ENCODE measurements at regions not wholly inside any gene's neighbourhood (a gene's known extent, or its start where the extent isn't known, plus 50 kb on each side); places are given as distances from the start of the nearest gene placed in this dataset.
A peak's percentile ranks its signal among the peaks of the same experiment; 100 is the strongest.

GRCh38 chr6:134520181-134521115 lies 202.5 kb upstream of the SGK1 start:
- DNase-seq: peak; percentile 28

- peak; percentile 44 for DNase-seq
Measured at GRCh38 chr6:134519465-134519864, 201.6 kb upstream of the SGK1 start.

- DNase-seq: no peak
Measured at GRCh38 chr6:134517868-134518267, 200.0 kb upstream of the SGK1 start.

- DNase-seq: peak; percentile 78
Measured at GRCh38 chr6:134517145-134517658, 199.3 kb upstream of the SGK1 start.

- DNase-seq: no peak
Measured at GRCh38 chr6:134516582-134516981, 198.7 kb upstream of the SGK1 start.

DNA sequence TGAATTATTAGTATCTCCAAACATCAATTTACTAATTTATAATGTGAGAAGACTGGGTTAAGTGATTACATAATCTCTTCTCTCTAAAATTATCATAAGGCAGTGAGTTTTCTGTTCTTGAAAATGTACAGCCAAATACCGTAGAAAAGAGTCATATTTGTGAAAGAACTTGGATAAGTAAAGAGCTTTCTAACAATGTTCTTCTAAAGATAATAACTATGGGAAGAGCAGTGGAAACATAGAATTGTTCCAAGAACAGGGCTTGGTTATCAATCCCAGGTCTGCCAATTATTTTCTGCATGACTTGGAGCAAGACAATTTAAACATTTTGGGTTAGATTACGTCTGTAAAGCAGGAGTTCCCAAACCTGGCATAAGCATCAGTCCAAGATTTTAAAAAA lies 198.1 kb upstream of the SGK1 start:
- no peak for DNase-seq

GRCh38 chr6:134512981-134513391 lies 195.1 kb upstream of the SGK1 start:
- DNase-seq: peak; percentile 19

- no peak for DNase-seq
Measured at GRCh38 chr6:134511984-134512683, 194.2 kb upstream of the SGK1 start.

- no peak for DNase-seq
Measured at GRCh38 chr6:134510920-134511319, 193.0 kb upstream of the SGK1 start.

GRCh38 chr6:134510142-134510541 lies 192.2 kb upstream of the SGK1 start:
- no peak for DNase-seq

GRCh38 chr6:134508862-134509498 lies 191.1 kb upstream of the SGK1 start:
- no peak for DNase-seq

GRCh38 chr6:134506162-134506561 lies 188.2 kb upstream of the SGK1 start:
- DNase-seq: no peak

DNA sequence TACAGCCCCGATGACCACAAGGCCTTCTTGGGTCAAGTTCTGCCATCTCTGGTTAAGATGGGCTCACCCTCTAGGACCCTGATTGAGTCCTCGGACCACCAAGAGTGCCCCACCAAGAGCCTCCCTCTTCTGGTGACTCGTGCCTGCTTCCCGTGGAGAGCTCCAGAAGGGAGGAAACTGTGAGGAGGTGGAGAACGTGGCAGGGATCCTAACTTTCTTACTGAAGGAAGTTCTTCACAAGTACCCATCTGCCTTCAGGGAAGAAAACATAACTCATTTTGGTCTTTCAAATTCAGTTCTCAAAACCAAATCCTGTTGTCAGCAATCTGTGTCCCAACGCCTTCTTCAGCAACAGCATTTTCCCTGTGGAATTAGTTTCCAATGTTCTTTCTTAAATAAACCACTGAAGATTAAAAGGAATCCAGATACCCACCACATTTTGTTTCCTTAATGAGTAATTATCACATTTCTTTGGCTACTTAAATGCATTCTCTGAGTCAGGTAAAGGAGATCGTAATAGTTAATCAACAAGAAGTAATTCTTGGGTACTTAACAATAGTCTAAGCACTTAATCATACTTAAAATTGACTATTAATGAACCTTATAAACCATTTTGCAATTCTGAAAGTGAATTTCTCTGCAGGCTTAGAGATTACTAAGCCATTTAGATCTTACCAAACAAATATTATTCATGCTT lies 185.8 kb upstream of the SGK1 start:
- peak; percentile 20 for DNase-seq

DNA sequence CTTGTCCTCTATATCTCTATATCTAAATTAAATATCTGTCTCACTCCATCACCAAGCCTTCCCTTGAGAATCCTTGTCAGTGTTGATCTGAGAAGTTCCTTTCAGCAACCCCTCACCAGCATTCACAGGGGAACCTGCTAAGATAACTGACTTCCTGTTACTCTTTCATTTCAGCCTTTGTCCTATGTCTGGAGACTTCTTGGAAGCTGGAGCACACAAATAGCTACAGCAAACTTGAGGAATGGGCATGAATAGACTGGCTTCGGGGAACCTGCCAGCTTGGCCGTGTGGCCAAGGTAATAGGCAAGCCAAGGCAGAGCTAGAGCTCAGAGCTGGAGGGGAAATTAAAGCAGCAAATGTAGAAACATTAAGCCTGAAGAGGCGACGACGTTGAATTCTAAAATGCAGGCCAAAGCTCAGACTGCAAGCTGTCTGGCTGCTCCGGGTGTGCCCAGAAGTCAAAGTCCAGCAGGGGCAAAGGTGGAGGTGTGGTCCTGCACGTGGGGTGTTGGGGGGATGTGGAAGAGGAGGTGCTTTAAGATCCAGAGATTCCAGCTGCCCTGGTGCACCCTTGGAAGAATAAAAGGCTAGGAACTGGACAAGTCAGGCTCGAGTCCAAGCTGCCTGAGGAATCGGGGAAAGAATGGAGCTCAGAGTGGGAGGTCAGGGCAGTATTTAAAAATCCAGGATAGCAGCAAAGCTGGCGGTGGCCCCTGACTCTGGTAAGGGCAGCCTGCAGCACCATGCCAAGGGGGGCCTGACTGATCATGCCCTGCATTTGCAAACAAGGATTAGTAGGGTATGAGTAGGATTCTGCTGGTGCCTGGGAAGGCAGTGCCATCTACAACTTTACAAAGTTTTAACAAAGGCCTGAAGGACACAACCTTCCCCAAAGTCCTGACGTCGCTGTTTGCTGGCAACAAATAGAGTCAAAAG lies 185.0 kb upstream of the SGK1 start:
- no peak for DNase-seq

DNA sequence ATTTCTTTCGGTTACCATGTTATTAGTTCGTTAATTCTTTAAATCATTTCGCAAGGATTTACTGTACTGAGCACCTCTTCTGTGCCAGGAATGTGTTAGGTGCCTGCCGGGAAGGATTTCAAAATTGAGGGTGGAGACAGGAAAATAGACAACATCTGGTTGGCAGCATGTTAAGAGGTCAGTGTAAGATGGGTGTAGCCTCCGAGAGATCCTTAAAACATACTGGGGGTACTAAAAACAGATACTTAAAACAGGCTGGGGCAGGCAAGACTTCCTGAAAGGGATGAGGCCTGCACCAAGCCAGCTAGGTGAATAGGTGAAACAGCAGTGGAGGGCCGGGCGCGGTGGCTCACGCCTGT lies 178.0 kb upstream of the SGK1 start:
- no peak for DNase-seq

- no peak for DNase-seq
Measured at GRCh38 chr6:134495203-134495889, 177.4 kb upstream of the SGK1 start.

DNA sequence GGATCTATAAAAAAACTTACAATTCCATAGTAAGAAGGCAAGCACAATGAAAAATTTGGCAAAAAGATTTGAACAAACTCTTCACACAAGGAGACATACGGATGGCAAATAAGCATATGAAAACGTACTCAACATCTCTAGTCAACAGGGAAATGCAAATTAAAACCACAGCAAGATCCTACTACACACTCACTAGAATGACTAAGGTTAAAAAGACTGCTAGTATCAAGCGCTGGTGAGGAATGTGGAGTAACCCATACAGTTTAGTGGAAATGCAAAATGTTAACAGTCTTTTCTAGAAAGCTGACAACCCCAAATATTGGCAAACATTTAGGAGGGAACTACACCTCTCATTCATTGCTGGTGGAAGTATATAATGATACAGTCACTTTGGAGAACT lies 175.9 kb upstream of the SGK1 start:
- DNase-seq: no peak

DNA sequence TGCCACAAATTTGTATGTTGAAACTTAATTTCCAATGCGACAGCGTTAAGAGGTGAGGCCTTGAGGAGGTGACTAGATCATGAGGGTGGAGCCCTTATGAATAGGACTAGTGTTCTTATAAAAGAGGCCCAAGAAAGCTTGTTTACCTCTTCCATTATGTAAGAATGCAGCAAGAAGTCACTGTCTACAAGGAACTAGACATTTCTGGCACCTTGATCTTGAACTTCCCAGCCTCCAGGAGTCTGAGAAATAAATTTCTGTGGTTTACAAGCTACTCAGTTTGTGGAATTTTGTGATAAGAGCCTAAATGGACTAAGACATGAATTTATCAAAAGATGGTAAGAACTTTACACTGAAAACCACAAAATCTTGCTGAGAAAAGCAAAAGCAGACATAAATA lies 173.6 kb upstream of the SGK1 start:
- DNase-seq: peak; percentile 36

DNA sequence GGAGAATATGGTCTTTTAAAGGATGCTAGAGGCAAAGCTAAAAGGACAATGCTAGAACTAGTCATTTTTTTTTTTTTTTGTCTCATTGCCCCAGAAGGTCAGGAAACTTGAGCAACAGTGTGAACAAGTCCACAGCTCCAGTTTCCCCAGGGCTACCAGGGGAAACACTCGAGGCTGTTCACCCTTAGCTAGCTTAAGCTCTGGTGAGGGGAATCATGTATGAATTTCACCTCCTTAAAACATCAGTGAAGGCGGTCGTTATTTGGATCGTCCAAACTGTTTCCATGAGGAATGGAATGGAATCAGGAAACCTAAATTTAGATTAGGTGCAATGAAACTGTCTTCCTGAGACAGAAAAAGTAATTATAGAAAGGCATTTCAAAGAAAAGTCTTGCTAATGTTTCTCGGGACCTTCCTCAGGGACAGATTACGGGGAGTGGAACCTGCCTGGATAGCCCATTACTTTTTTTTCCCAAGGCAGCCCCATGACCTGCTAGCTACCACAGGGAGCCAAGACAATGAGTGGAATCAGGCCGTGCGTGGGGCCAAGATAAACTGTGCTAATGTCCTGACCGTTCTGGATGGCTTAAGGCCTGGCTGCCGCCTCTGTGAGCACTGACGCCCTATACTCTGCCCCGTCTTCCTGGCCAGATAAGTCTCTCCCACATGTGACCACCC lies 164.8 kb upstream of the SGK1 start:
- no peak for DNase-seq

DNA sequence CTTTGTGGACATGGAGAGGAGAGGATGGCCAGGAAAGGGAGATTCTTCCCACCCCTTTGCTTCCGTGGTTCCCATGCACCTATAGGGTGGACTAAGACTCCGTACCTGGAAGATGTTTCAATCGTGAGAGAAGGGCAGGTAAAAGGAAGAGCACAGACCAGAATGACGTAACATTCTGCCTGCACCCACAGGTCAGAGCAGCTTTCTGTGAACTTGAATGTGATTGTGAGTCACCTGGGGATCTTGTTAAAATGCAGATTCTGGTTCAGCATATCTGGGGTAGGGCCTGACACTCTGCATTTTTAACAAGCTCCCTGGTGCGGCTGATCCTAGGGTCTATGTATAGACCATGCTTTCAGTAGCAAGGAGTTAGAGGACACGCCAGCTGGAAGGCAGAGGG lies 164.1 kb upstream of the SGK1 start:
- no peak for DNase-seq

DNA sequence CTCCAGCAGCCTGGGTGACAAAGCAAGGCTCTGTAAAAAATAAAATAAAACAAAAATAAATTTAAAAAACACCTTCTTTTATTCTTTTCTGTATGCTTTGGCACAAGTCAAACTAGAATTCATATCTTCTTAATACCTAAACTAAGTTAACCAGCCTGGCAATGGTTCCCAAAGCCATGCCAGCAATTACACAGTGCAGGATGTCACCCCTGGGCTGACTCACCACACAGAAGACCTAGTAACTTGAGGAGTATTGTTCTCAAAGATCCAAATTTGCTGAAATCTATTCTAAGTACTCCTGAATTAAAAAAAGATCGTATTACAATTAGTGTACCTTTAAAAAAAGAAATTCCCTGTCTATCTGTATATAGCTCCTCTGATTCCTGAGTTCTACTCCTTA lies 162.7 kb upstream of the SGK1 start:
- no peak for DNase-seq

Data from fibroblast of skin of right quadriceps (primary cell).